ENCODE measurements at regions not wholly inside any gene's neighbourhood (a gene's known extent, or its start where the extent isn't known, plus 50 kb on each side); places are given as distances from the start of the nearest gene placed in this dataset.

DNA sequence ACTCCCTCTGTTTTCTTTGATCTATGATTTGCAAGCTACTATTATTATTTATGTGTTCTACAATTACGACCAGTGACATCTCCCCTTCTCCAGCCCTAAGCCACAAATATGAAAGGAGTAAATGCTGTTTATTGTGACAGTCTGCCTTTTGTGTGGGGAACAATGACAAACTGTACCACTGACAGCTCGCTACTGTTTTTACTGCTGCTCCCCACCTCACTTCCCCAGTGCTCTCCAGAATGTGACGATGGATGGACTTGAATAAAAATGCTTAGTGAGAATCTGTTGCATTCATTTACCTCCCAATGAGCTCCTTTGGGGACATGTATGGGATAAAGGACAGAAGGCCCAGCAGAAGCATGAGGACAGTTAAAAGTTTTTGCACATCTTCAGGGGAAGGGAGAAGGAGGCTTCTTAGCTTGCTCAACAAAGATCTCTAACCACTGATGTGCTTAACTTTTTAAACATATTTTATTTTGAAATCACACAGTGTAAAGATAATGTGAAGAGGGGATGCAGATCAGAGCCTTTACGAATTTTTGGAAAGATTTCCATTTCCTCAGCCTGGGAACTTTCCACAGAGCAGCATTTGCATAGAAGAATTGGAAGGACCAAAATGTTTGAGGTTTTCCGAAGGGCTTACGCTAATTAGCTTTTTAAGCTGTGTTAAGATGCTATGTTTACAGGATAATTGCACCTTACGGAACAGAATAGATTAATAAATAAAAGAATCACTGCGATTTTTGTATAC, 485.1 kb upstream of the TENM3 start:
- ATAC-seq (no peak), DNase-seq (no peak)
- Histone ChIP-seq H3K9me3 (no peaks in the 10 kb centered on the region), H3K4me1 (no peaks in the 10 kb centered on the region), H3K27ac (no peak overlapping the region), H3K27me3 (no peaks in the 10 kb centered on the region), H3K4me3 (no peak overlapping the region), H3K36me3 (no peaks in the 10 kb centered on the region)
- TF ChIP-seq POLR2A (IDR thresholded peaks at IDR 0.05) (no peak), CTCF (IDR thresholded peaks at IDR 0.05) (no peak)
- WGBS, 4 donors: 72 to 76% (median 74%) methylated on average over 8 of the region's 8 CpGs
- intact Hi-C loops (cut with DNase I): no loop called here

- no peaks in the 10 kb centered on the region for H3K36me3 ChIP-seq
- H3K27me3 ChIP-seq: no peaks in the 10 kb centered on the region
- no peak overlapping the region for H3K27ac ChIP-seq
- TF ChIP-seq POLR2A (IDR thresholded peaks at IDR 0.05) (no peak), CTCF (IDR thresholded peaks at IDR 0.05) (no peak)
- DNase-seq: no peak
- no peak for ATAC-seq
- H3K9me3 ChIP-seq: no peaks in the 10 kb centered on the region
- H3K4me1 ChIP-seq: no peaks in the 10 kb centered on the region
- intact Hi-C loops (cut with DNase I): no loop called here
- no peak overlapping the region for H3K4me3 ChIP-seq
These were observed 482.6 kb upstream of the TENM3 start for GRCh38 chr4:181760560-181760959.

DNA sequence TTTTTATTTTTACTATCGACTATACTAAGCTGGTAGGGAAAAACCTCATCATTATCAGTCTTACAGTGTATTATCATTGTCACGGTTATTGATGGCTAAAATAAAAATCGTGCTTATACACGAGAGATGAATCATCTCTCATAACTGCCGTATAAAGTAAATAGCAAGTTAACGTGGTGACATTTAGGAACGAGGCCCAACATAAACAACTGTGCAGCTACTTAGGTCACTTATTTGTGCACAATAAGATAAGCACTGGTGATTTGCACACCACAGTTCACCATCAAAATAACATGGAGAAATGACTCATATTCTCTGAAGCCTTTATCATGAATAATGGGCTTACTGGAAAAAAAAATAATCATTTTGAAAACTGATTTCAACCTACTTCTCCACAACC, 482.0 kb upstream of the TENM3 start:
- no peak for DNase-seq
- H3K4me3 ChIP-seq: no peak overlapping the region

DNA sequence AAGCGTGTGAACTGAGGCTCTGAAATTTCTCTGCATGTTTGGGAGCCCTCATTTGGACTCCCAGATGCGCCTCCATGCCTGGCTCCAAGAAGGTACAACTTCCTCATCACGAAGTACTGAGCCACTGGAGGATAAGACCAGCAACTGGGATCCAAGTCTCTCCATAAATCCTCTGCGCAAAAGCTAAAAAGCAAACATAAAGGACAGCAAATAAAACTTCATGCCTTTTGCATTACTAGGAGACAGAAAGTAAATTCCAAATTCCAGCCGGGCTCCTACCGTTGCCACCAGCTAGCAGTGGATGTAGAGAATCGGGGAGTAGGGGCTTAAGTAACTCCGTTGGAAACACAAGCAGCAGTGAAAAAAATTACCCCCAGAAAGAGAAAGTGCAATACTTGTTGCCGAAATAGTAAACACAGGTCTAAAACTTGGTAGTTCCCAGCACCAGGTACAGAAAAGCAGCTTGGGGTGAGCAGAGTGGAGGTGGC, 477.1 kb upstream of the TENM3 start:
- Histone ChIP-seq H3K27ac (no peak overlapping the region), H3K36me3 (no peaks in the 10 kb centered on the region), H3K4me3 (no peak overlapping the region), H3K27me3 (no peaks in the 10 kb centered on the region), H3K4me1 (no peaks in the 10 kb centered on the region), H3K9me3 (no peaks in the 10 kb centered on the region)
- DNase-seq (no peak), ATAC-seq (no peak)
- intact Hi-C loops (cut with DNase I): no loop called here
- TF ChIP-seq POLR2A (IDR thresholded peaks at IDR 0.05) (no peak), CTCF (IDR thresholded peaks at IDR 0.05) (no peak)
- WGBS, 4 donors: 83 to 88% (median 86%) methylated on average over 9 of the region's 9 CpGs

More for the DNA sequence above, 482.0 kb upstream of the TENM3 start:
- whole genome bisulfite sequencing, 4 donors: 63 to 71% (median 69%) methylated on average over 7 of the region's 7 CpGs
- intact Hi-C loops (cut with DNase I): no loop called here
- no peaks in the 10 kb centered on the region for H3K4me1 ChIP-seq
- TF ChIP-seq POLR2A (IDR thresholded peaks at IDR 0.05) (no peak), CTCF (IDR thresholded peaks at IDR 0.05) (no peak)
- H3K9me3 ChIP-seq: no peaks in the 10 kb centered on the region
- no peaks in the 10 kb centered on the region for H3K36me3 ChIP-seq
- H3K27me3 ChIP-seq: no peaks in the 10 kb centered on the region
- H3K27ac ChIP-seq: no peak overlapping the region
- no peak for ATAC-seq

Measured in heart left ventricle (tissue), 16 donors.